HTR-8/SVneo (cell line): ENCODE measurements at regions not wholly inside any gene's neighbourhood (a gene's known extent, or its start where the extent isn't known, plus 50 kb on each side); places are given as distances from the start of the nearest gene placed in this dataset.
A peak's percentile ranks its signal among the peaks of the same experiment; 100 is the strongest.
"Not testable (repeated sequence)": the region's sequence is repeated elsewhere in the genome, so short reads cannot be mapped to it uniquely, and the experiment has no call there.

ENCODE experiments used
- DNase-seq: peaks from one replicate; pipeline ENCODE4 v3.0.0; 2011; ENCODE audit warnings: low spot score, mixed read lengths; ENCODE audit not compliant: insufficient read length
- FAIRE-seq: peaks from 2 replicates; lab custom pipeline; 2011; peaks lifted over from hg19 to GRCh38; lab: Jason Lieb, UNC

DNA sequence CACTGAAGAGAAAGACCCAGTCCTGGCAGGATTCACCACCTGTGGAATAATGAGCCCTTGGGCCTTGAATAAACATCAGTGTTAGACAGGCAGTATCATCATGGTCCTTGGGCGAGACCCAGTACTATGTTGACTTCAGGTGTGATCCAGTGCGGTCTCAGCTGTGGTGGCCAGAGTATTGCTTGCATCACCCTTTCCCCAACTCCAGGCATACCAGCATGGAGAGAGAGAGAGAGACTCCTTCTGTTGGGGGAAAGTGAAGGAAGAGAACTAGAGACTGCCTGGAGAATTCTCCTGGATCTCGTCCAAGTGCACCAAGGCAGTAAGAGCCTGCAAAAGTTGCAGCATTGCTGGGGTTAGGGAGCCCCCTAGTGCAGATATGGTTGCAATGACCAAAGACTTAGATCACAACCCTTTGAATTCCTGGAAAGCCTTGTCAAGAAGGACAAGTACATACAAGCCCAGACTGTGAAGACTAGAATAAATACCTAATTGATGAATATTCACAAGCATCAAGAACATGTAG, 61.1 kb upstream of the VAMP7 start:
- FAIRE-seq (peak; percentile 72), DNase-seq (peak; percentile 43)

DNA sequence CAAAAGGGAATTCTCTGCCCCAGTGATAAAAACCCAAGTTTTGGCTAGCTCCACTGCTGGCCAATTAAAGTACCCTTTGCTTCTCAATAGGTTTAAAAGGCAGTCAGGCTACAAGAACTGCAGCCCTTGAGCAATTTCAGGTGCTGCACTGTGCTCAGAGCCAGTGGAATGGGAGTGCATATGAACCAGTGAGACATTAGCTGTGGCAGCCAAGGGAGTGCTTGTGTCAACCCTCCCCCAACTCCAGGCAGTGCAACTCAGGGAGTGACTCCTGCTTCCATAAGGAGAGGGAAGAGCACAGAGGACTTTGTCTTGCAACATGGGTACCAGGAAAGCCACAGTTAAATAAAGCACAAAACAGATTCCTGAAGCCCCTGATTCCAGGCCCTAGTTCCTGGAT, 61.6 kb upstream of the VAMP7 start:
- no peak for FAIRE-seq
- no peak for DNase-seq

DNA sequence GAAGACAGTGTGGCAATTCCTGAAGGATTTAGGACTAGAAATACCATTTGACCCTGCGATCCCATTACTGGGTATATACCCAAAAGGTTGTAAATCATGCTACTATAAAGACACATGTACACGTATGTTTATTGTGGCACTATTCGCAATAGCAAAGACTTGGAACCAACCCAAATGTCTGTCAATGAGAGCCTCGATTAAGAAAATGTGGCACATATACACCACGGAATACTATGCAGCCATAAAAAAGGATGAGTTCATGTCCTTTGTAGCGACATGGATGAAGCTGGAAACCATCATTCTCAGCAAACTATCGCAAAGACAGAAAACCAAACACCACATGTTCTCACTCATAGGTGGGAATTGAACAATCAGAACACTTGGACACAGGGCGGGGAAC, 66.8 kb upstream of the VAMP7 start:
- not testable (repeated sequence) for FAIRE-seq, DNase-seq

DNA sequence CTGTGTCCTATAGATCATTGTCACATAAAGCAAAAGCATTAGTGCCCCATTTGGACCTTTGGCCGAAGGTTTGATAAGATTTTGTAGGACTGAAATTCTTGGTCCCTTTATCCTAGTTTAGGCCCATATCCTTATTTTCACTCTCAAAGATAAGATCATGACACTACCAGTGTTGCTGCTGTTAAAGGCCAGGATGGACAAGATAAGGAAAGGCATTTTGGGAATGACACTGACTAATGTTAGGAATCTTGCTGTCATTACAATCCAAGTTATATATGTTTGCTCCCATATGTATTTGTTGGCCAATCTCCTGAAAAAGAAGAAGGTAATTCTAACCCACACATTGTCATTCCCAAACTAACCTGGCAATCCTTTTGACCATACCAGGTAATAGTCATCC, 101.3 kb upstream of the VAMP7 start:
- FAIRE-seq, result no peak
- DNase-seq, result no peak

DNA sequence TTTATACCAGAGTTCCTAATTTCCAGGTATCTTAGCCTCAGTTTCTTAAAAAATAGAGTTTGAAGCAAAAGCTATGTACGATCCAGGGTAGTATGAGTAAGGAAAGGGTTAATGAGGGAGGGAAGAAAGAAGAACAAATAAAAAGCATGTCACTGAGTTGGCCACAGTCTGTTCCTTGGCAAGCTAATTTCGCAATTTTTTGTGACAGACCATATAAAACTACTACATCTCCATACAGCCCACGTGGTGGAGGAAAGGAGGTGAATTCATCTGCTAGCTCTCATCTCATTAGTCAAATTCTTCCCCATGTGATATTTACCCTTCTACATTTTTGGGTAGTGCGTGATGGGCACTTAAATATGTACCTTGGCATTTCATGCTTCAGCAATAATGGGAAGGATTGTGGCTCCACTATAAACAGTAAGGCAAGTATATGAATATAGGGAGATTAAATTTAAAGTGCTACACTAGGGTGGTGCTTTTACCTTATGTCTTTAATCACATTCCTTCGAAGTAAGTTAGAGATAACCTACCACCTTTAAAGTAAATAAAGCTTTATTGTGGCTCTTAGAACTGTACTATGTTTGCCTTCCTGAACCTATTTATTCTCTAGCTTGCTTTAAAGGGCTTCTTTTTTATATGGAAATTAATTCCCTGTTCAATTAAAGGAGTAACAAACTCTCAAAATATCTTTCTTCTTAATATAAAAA, 102.1 kb upstream of the VAMP7 start:
- no peak for DNase-seq
- no peak for FAIRE-seq

DNA sequence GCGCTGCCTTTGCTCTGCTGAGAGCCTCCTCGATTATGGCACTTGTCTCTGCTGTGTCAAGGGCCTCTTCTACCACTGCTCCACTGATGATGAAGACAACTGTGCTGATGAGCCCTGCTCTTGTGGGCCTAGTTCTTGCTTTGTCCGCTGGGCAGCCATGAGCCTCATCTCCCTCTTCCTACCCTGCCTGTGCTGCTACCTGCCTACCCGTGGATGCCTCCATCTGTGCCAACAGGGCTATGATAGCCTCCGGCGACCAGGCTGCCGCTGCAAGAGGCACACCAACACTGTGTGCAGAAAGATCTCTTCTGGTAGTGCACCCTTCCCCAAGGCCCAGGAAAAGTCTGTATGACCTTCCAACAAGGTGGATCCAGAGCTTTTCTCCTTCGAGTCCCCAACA, 106.8 kb upstream of the VAMP7 start:
- FAIRE-seq, result no peak

DNA sequence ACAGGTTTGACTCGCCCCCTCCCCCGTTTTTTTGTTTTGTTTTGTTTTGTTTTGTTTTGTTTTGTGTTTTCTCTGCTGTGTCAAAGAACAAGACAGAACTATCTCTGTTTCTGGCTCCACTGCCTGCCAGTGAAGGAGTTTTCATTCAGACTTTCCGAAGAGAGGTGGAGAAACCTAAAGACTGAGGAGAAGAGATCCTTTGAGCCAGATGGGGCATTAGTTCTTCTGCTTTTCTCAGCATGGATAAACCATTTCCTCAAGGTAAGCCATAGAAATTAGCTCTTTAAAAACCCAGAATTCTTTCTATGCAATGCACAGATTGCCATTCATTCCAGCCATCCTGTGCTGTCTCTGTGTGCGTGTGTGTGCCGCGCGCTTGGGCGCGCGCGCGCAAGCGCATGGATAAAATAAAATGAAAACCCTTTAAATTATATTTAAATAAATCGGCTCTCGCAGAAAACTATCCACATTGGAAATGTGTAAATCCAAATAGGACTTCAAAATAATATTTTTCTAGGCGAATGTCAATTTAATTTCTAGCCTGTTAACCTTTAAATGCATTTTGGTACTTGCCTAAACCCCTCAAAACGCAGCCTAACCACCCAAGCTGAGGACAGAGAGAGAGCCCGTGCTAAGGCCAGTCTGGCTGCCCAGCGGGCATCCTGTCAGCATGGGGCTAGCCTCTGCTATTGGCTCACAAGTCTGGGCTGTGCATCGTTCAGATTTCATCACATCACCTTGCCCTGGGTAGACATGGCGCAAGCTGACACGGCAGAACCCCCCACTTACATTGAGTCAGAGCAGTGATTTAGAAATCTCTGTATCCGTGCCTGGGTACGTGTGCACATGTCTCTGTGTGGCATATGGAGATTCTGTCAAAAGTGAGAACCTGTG, 113.0 kb upstream of the VAMP7 start:
- no peak for FAIRE-seq
- no peak for DNase-seq

More for the DNA sequence above, 106.8 kb upstream of the VAMP7 start:
- no peak for DNase-seq

DNA sequence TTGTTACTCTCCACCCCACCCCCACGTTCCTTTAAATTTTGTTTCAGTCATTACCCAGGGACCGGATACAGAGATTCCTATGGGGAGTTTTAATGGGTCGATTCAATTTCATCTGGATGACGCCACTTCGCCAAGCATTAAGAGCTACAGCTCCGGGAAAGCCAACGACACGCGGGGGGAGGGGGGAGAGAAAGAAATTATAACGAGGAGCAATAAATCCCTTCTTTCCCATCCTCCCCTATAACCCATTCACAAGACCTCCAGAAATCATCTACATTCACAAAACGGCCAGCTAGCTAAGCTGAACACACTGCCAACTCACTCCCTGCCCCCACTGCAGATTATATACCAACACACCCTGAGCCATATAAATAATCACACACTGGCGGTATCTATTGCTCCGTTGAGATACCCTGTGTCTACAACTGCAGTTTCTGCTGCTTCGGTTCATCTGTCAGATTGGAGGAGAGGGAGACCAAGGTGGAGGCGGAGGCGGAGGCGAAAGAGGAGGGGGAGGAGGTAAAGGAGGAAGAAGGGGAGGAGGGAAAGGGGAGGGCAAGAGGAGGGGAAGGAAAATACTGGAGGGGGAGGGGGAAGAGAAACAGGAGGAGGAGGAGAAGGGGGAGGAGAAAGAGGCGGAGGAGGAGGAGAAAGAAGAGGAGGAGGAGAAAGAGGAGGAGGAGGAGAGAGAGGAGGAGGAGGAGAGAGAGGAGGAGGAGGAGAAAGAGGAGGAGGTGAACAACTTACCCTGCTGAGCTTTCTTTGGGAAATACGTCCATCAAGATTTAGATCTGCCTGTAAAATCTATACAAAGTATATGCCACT, 113.9 kb upstream of the VAMP7 start:
- DNase-seq (peak; percentile 43), FAIRE-seq (peak; percentile 95)

DNA sequence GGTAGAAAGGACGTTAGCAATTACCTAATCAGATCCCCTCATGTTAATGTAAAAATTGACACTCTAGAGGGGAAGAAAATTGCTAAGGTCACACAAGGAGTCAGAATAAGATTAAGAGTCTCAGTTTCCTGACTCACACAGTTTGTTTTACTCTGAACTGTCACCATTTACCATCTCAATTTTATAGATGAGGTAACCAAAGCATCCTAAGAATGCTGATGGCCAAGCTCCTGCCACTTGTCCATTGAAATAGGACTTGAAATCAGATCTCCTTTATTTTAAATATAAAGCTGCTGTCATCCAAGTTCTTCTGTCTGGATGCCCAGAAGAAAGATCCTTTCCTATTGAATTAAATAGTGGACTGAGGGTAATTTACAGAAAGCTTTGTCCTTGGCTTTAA, 114.8 kb upstream of the VAMP7 start:
- no peak for FAIRE-seq
- no peak for DNase-seq

DNA sequence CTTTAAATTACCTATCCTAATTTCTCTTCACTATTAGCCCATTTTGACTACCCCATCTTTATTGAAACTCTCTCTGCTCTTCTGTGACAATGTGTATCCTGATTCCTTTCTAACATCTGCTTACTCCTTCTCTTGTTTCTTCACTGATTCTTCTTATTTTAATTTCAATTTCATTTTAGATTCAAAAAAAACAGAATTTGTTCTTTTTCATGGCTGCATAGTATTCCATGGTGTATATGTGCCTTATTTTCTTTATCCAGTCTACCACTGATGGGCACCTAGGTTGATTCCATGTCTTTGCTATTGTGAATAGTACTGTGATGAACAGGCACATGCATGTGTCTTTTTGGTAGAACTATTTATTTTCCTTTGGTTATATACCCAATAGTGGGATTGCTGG, 120.0 kb upstream of the VAMP7 start:
- DNase-seq (no peak), FAIRE-seq (no peak)

DNA sequence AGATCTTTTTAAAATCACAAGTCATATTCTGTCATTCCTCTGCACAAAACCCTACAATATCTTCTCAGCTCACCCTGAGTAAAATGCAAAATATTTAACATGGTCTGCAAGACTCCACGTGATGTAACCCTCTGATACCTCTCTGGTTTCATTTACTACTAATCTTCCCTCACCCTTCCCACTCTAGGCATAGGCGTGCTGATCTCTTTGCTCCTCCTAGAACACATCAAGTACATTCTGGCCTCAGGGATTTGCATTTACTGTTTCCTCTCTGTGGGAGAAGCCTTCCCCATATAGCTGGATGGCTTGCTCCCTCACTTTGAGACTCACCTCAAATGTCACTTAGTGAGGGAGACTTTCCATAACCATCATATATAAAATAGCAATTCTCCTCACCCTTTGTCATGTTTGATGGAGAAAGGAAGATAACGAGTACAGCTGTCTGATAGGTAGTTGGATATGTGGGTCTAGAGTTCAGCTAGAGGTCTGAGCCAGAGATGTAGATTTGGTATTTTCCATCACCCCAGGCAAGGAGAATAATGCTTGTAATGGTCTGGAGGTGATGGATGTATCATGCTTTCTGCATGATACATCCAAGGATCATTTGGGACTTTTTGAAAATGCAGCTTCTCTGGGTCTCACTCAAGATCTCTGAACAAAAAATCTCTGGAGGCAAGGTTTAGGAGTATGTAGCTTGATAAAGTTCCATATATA, 123.9 kb upstream of the VAMP7 start:
- DNase-seq (no peak), FAIRE-seq (no peak)

DNA sequence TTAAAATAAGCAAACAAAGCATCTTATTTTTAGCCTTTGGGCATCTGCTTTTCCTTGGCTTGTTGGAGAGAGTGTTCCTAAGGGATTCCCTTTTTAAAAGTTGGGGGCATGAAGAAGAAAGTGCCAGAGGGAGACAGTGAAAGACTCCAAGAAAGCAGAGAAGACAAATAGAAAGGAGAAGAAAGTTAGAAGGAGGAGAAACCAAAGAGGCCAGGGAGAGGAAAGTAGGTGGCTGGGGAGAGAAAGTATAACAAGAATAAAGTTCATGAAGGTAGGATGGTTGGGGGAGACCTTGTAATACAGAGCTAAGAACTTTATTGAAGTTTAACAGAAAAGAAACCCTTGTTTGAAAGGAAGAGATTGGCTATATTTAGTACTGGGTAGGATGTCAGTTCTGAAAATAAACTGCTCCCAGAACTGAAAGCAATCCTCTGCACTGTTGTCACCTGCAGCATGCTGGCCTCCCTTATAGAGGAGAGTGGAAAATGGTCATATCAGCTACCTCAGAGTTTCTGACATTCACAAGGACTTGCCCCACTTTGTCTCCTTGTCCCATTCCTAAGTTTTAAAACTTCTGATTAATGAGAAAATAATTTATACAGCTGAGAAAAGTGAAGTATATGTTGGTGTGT, 125.3 kb upstream of the VAMP7 start:
- DNase-seq (no peak), FAIRE-seq (no peak)

DNA sequence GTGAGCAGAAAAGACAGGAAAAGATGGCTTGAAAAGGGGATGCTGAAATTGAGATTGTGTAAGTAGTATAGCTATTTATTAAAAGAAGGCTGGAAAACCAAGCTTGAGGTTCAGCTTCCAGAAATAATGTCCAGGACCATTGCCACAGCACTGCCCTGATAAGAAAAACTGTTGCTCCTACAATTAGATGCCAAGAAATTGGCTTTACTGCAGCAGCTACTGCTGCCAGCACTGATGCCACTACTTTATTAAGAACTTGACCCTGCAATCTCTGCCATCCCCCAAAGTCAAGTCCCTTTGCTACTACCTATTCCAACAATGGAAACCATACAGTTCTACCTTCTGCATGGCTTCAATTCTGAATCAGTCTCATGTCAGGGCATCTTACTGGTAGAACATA, 130.0 kb upstream of the VAMP7 start:
- FAIRE-seq (no peak), DNase-seq (no peak)

DNA sequence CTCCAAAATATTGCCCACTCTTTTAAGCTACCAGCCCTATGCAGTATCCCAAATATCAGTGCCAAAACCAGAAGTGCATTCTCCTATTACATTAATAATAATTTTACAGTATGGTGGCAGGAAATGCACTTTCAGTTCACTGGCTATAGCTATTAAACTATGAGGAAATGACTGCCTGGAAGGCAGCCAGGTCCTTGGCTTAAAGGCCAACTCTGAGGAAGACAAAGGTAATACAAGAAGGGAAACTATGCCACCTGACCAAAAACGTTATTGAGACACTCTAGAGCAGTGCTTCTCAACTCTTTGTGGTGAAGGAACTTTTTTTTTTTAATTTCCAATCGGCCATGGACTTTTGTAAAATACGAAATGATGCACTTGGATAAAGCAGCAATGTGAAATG, 133.6 kb upstream of the VAMP7 start:
- DNase-seq (no peak), FAIRE-seq (no peak)

DNA sequence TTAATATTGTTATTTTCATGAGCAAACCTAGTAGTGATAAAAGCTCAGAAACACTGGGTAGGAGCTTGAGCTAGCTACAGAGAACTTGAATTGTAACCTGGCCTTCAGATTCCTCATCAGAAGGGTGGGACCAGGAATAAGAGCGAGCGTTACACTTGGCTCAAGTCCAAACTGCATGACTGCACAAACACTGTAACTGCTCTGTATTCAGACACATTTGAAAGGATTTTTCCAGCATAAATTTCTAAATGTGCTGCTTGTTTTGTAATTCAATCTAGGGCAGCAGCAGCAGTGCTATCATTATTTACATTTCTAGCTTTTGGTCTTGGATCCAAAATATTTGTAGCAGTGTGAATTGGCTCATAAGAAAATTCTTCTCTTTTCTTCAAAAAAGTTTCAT, 133.0 kb upstream of the TMLHE start:
- DNase-seq, result no peak
- no peak for FAIRE-seq

DNA sequence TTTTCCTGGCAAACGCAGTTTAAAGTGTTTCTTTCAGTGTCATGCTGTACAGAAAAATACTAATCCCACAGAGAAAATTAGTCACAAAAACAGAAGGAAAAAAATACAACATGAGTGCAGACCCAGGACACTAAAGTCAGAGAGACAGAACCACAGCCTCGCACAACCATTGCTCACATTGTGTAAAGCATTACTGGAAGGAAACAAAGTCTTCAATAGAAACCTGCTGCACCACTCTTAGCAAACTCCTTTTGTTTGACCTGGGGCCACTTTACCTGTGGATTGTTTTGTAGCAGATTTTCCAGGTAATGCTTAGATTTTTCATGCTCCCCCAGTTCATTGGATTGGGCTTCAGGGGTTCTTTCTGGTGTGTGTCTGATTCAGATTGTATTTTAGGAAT, 131.8 kb upstream of the TMLHE start:
- DNase-seq (no peak), FAIRE-seq (no peak)

DNA sequence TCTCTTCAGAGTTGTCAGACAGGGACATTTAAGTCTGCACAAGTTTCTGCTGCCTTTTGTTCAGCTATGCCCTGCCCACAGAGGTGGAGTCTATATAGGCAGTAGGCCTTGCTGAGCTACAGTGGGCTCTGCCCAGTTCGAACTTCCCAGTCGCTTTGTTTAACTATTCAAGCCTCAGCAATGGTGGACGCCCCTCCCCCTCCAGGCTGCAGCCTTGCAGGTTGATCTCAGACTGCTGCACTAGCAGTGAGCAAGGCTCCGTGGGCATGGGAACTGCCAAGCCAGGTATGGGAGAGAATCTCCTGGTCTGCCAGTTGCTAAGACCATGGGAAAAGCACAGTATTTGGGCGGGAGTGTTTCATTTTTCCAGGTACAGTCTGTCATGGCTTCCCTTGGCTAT, 115.6 kb upstream of the TMLHE start:
- not testable (repeated sequence) for FAIRE-seq, DNase-seq

DNA sequence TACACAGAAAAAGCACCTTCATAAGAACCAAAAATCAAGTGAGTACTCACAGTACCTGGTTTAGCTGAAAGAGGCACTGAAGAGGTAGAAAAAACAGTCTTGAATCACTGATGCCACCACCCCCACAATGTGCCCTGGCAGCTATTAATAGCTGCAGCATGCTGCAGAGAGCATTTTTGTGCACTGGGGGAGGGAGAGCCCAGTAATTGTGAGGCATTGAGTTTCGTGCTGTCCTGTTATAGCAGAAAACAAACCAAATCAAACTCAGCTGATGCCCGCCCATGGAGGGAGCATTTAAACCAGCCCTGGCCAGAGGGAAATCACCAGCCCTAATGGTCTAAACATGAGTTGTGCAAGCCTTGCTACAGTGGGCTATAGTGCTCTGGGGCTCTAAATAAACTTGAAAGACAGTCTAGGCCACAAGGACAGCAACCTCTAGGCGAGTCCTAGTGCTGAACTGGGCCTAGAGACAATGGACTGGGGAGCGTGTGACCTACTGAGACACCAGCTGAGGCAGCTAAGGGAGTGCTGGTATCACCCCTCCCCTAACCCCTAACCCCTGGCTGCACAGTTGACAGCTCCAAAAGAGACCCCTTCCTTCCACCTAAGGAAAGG, 106.3 kb upstream of the TMLHE start:
- FAIRE-seq, result no peak
- DNase-seq, result no peak

DNA sequence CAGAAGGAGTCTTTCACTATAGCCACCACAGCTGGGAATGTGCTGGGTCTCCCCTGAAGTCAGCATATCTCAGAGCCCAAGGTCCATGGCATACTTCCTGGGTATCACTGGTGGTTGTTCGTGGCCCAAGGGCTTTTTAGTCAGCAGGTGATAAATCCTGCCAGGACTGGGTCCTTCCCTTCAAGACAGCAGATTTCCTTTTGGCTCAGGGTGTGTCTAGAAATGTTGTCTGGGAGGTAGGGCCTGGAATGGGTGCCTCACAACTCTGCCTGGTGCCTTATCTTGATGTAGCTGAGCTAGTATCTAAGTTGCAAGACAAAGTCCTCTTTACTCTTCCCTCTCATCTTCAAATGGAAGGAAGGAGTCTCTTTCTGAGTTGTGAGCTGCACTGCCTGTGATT, 102.4 kb upstream of the TMLHE start:
- DNase-seq (no peak), FAIRE-seq (no peak)
